ENCODE measurements at regions not wholly inside any gene's neighbourhood (a gene's known extent, or its start where the extent isn't known, plus 50 kb on each side); places are given as distances from the start of the nearest gene placed in this dataset.
"Not testable (repeated sequence)": the region's sequence is repeated elsewhere in the genome, so short reads cannot be mapped to it uniquely, and the experiment has no call there.

DNA sequence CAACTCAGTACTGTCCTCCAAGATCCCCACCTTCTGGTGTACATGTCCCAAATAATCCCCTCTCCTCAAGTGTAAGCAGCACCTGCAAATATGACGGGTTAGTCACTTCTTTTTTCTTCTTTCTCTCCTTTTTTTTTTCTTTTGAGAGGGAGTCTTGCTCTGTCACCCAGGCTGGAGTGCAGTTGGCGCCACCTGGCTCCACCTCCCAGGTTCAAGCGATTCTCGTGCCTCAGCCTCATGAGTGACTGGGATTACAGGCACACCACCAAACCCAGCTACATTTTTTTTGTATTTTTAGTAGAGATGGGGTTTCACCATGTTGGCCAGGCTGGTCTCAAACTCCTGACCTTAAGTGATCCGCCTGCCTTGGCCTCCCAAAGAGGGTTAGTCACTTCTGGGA lies 123.8 kb upstream of the PALS2 start:
- H3K4me1 Mint-ChIP-seq; H3K27me3 Mint-ChIP-seq; POLR2A ChIA-PET; H3K36me3 Mint-ChIP-seq (ENCODE audit: low read depth); DNase-seq; H3K27ac Mint-ChIP-seq; CTCF ChIA-PET; H3K9me3 Mint-ChIP-seq; H3K4me3 Mint-ChIP-seq: not testable (repeated sequence)

DNA sequence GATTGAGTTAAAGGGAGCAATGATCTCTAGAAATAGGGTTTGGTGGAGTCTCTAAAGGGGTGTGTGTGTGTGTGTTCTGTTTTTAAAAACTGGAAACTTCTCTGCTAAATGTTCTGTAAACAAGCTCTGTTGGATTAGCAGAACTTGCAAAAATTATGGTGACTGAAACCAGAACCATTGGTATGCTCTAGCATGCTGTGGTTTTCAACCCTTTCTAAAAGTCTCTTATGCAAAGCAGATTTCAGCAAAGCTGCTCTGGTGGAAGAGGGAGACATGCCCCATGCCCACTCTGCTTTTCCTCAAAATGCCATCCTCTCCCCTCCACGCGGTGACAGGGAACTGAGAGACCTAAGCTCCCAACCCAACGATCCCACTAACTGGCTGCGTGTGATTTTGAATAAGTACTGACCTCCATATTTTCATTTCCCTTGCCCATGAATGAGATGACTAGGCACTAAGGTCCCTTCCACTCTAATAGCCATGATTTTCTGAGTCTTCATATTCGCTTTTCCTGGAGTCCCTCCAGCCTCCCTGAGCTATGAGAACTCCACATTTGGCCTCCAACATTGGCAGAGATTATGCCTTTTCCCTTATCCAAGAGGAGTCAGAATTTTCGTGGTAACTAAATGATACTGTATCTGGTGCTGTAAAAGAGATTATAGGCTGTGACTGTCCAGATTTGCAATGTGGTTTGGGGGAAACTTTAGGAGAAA lies 117.3 kb upstream of the PALS2 start:
- H3K9me3 Mint-ChIP-seq: no peaks in the 10 kb centered on the region

DNA sequence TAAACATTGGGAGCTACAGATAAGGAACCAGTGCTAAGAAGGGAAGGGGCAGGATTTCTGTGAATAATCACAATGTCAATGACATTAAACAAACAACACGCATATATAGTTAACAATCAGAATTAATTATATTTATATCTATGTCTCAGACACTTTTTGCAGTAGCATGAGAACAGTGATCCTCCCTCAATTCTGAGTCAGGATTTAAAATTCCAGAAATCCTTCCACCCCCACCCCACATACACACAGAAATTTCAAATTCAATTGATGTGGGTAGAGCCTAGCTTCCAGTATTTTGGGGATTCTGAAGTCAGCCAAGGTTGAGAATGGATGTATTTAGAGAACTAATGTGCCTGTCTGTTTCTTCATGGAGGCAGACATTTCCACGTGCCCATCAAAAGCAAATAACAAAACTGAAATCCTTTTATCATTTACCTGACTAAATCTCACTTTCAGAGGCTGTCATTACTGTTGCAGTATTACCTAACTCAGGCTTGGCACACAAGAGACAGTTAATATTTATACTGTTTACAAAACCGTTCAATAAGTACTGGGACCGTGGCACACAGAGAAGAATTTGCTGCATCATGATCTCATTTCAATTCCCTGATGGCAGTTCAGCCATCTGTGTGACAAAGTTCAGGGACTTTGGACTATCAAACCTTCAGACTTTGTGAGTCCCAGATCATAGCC lies 116.6 kb upstream of the PALS2 start:
- ChIA-PET CTCF (interaction anchor here (0.9 kb wide), 1 partner anchor 48 kb away, joined by 3 read pairs; no protein-coding TSS in a partner anchor), POLR2A (no interaction called here)
- Mint-ChIP-seq H3K27me3 (peaks cover 9% of the 10 kb centered on the region), H3K27ac (no peak overlapping the region), H3K9me3 (no peaks in the 10 kb centered on the region), H3K36me3 (ENCODE audit: low read depth) (no peaks in the 10 kb centered on the region), H3K4me1 (no peaks in the 10 kb centered on the region), H3K4me3 (no peak overlapping the region)
- DNase-seq: no peak

More for the DNA sequence above, 117.3 kb upstream of the PALS2 start:
- ChIA-PET POLR2A (no interaction called here), CTCF (interaction anchor here (0.9 kb wide), 1 partner anchor 47 kb away, joined by 3 read pairs; no protein-coding TSS in a partner anchor)
- H3K27ac Mint-ChIP-seq: no peak overlapping the region
- DNase-seq: no peak
- no peak overlapping the region for H3K4me3 Mint-ChIP-seq
- H3K36me3 Mint-ChIP-seq (ENCODE audit: low read depth): no peaks in the 10 kb centered on the region
- H3K27me3 Mint-ChIP-seq: peaks cover 9% of the 10 kb centered on the region
- H3K4me1 Mint-ChIP-seq: no peaks in the 10 kb centered on the region

DNA sequence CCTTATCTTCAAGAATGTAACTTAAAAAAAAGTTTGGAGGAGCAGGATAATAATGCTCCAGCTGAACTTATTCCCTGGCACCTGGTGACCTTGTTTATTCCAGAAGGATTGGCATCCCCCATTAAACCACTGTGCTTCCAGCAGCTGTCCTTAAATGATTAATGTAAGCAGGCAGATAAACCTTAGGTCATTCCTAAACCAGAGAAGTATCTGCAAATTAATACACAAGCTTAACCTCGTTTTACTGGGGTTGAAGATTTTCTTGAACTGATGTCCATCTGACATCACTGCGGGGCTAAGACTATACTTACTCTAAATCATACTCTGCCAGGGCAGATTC lies 116.1 kb upstream of the PALS2 start:
- H3K4me3 Mint-ChIP-seq: no peak overlapping the region
- CTCF ChIA-PET: no interaction called here
- no peak for DNase-seq
- H3K9me3 Mint-ChIP-seq: no peaks in the 10 kb centered on the region
- POLR2A ChIA-PET: no interaction called here
- H3K27me3 Mint-ChIP-seq: peaks cover 11% of the 10 kb centered on the region
- no peaks in the 10 kb centered on the region for H3K4me1 Mint-ChIP-seq
- H3K36me3 Mint-ChIP-seq (ENCODE audit: low read depth): no peaks in the 10 kb centered on the region
- H3K27ac Mint-ChIP-seq: no peak overlapping the region

DNA sequence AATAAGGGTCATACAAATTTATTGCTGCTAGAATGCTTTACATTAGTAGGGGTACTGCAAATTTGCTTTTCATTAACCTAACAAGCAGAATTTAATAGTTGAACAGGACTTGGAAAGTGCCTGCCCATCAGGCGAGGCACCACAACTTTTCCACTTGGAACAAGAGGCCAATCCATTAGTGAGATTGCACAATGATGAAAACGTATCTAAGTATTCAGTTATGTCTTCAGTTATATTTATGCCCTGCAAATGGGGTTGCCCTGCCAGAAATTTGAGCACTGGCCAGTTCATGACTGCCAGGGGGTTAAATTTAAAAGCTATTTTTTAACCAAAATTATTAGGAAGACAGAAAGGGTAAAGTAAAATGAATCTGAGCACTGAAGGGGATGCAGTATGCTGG lies 111.1 kb upstream of the PALS2 start:
- Mint-ChIP-seq H3K4me1 (no peaks in the 10 kb centered on the region), H3K27ac (no peak overlapping the region)
- POLR2A ChIA-PET: no interaction called here

DNA sequence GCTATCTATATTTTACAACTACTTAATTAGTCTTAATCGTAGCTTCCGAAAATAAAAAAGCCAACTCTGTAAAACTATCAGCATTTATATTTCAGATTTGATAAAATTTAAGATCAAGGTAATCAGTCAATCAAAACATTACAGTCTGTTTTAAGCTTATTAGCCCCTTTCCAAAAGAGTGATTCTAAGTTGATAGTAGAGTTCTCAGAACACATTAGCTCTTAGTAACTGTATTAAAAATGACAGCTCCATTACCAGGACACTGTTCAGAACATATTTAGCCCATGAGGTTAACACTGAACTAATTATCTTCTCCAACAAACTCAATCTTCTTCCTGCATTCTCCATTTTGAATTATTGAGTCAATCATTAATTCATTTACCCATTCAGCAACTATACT lies 110.3 kb upstream of the PALS2 start:
- Mint-ChIP-seq H3K9me3 (no peaks in the 10 kb centered on the region), H3K27ac (no peak overlapping the region), H3K4me1 (no peaks in the 10 kb centered on the region), H3K27me3 (peaks cover 6% of the 10 kb centered on the region), H3K36me3 (ENCODE audit: low read depth) (no peaks in the 10 kb centered on the region), H3K4me3 (no peak overlapping the region)
- DNase-seq: no peak
- ChIA-PET CTCF (no interaction called here), POLR2A (no interaction called here)

More for the DNA sequence above, 111.1 kb upstream of the PALS2 start:
- peaks cover 6% of the 10 kb centered on the region for H3K27me3 Mint-ChIP-seq
- DNase-seq: no peak
- H3K4me3 Mint-ChIP-seq: no peak overlapping the region
- H3K9me3 Mint-ChIP-seq: no peaks in the 10 kb centered on the region
- H3K36me3 Mint-ChIP-seq (ENCODE audit: low read depth): no peaks in the 10 kb centered on the region
- CTCF ChIA-PET: no interaction called here

DNA sequence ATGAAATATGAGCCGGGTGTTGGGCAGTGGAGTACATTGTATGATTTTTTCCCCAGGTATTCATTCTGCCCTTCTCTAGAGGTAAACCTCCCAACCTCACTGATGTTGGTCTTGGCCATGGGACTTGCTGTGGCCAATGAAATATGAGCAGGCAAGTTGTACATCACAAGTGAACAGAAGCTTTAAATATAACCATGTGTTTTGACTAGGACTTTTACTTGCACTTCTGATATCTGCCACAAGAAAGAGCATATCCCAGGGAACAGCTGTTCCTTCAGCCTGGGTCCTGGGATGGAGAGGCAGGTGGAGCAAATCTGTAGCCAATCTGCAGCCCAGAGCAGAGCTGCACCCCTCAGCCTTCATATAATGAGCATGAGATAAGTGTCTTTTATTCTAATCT lies 109.8 kb upstream of the PALS2 start:
- POLR2A ChIA-PET: no interaction called here

DNA sequence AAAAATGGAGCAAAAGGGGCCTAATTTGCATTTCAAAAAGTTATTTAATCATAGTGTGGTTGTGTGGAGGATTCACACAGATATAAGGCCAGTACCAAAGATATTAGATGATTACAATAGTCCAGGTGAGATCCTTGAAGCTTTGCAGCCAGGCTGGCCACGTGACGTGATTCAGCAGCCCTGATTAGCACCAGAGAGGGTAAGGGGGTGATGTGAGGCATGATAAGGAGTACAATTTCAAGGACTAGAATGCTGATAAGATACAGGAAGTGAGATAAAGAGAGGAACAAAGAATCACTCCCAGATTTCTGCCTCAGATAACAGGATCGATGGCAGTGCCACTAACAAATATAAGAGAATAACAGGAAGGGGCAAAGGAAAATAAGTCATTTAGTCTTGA lies 108.4 kb upstream of the PALS2 start:
- no peak for DNase-seq
- H3K36me3 Mint-ChIP-seq (ENCODE audit: low read depth): no peaks in the 10 kb centered on the region
- no peaks in the 10 kb centered on the region for H3K4me1 Mint-ChIP-seq

More for the DNA sequence above, 109.8 kb upstream of the PALS2 start:
- Mint-ChIP-seq H3K36me3 (ENCODE audit: low read depth) (no peaks in the 10 kb centered on the region), H3K27me3 (peaks cover 6% of the 10 kb centered on the region), H3K4me1 (no peaks in the 10 kb centered on the region), H3K4me3 (no peak overlapping the region), H3K27ac (no peak overlapping the region), H3K9me3 (no peaks in the 10 kb centered on the region)
- no peak for DNase-seq
- CTCF ChIA-PET: no interaction called here

DNA sequence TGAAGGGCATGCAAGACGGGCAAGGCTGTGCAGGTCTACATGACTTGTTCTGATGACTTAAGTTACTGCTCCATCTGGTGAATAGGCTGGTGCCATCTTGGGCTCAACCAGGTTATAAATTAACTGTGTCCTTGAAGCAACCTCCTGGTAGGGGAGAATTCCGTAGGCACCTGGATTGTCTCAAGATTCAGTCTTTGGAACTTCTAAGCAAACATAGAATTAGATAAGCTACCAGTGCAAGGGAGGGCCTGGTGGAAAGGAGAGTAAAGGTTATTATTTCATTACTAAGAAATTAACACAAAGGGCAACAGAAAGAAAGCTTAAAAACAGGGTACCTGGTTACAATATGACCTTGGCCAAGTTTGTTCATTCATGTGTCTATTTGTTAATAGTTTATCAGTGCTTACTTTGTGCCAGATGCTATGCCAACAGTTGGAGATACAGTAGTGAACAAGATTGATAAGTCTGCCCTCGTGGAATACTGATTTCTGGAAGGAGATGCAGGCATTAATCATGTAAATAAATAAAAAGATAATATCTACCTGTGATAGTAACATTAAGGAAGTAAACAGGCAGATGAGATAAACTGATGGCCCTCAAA lies 107.0 kb upstream of the PALS2 start:
- DNase-seq: no peak
- Mint-ChIP-seq H3K27ac (no peak overlapping the region), H3K4me3 (no peak overlapping the region), H3K36me3 (ENCODE audit: low read depth) (no peaks in the 10 kb centered on the region), H3K9me3 (no peaks in the 10 kb centered on the region), H3K27me3 (peaks cover 2% of the 10 kb centered on the region), H3K4me1 (no peaks in the 10 kb centered on the region)
- ChIA-PET POLR2A (no interaction called here), CTCF (no interaction called here)

More for the DNA sequence above, 108.4 kb upstream of the PALS2 start:
- H3K27me3 Mint-ChIP-seq: peaks cover 5% of the 10 kb centered on the region
- H3K27ac Mint-ChIP-seq: no peak overlapping the region
- CTCF ChIA-PET: no interaction called here
- no peak overlapping the region for H3K4me3 Mint-ChIP-seq
- POLR2A ChIA-PET: no interaction called here
- H3K9me3 Mint-ChIP-seq: no peaks in the 10 kb centered on the region

DNA sequence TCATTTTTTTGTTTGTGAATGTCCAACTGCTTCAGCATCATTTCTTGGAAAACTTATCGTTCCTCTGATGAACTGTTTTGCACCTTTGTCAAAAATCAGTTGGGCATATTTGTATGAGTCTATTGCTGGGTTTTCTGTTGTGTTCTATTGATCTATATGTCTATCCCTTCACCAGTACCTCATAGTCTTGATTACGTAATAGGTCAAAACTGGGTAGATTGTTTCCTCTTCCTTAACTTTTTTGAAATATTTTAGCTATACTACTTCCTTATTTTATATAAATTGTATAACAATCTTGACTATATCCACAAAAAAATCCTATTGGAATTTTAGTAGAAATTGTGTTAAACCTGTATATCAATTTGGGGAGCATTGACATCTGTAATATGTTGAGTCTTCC lies 104.1 kb upstream of the PALS2 start:
- H3K4me1 Mint-ChIP-seq: no peaks in the 10 kb centered on the region
- H3K9me3 Mint-ChIP-seq: no peaks in the 10 kb centered on the region
- no peaks in the 10 kb centered on the region for H3K27me3 Mint-ChIP-seq
- no peak for DNase-seq
- no peak overlapping the region for H3K27ac Mint-ChIP-seq
- no peaks in the 10 kb centered on the region for H3K36me3 Mint-ChIP-seq (ENCODE audit: low read depth)
- CTCF ChIA-PET: interaction anchor here (1.2 kb wide), 1 partner anchor 13 kb away, joined by 3 read pairs; no protein-coding TSS in a partner anchor
- POLR2A ChIA-PET: no interaction called here
- no peak overlapping the region for H3K4me3 Mint-ChIP-seq

DNA sequence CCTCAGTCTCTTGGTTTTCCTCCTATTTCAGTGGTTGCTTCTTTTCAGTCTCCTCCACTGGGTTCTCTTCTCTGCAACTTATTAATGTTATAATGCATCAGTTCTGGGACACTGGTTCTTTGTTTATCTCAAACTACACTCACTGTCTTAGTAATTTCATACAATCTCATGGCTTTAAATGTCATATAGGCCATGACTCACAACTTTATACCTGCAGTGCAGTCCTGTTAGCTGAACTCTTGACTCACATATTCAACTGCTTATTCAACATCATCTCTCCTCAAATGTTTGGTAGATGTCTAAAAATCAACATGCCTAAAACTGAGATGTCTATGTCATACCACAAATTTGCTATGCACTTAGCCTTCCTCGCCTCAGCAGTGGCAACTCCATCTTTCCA lies 101.2 kb upstream of the PALS2 start:
- Mint-ChIP-seq H3K27ac (no peak overlapping the region), H3K27me3 (no peaks in the 10 kb centered on the region), H3K4me3 (no peak overlapping the region), H3K9me3 (no peaks in the 10 kb centered on the region), H3K36me3 (ENCODE audit: low read depth) (no peaks in the 10 kb centered on the region), H3K4me1 (peaks cover 4% of the 10 kb centered on the region)
- CTCF ChIA-PET: no interaction called here
- DNase-seq: no peak
- POLR2A ChIA-PET: no interaction called here

DNA sequence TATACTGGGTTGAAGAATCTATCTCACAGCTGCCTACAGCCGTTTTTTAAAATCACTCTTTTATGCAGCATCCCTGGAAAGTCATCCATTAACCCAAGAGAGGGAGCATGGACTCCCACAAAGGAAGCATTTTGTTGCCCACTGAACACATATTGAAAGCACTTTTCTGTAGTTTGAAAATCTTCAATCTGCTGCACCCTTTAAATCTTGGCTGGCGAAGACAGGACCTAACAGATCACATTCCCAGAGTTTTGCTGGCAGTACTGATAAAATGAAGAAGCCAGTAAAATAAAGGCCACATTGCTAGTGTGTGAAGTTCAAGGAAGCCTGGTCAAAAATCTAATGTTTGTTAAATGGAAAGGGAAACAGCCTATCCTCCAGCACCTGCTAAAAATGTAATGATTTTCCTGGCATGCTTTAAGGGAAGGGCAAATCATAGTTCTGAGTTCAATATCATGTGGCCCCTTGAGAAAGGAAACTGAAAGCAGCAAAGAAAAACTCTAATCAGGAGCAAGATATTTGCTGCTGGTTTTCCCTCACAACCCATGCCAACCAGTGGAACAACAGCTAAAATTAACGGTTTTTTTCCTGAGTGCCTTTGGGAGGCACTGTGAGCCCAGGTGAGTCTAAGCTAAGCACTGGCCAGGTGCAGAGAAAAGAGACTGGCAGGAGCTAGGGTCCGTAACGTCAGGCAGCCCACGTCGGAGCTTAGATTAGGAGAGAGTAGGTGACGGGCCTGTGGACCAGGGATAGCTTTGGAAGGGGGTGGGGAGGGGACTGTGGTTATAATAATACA lies 97.9 kb upstream of the PALS2 start:
- ChIA-PET POLR2A (no interaction called here), CTCF (no interaction called here)
- H3K36me3 Mint-ChIP-seq (ENCODE audit: low read depth): no peaks in the 10 kb centered on the region
- H3K4me3 Mint-ChIP-seq: no peak overlapping the region
- DNase-seq: no peak
- no peaks in the 10 kb centered on the region for H3K27me3 Mint-ChIP-seq
- H3K9me3 Mint-ChIP-seq: no peaks in the 10 kb centered on the region
- H3K27ac Mint-ChIP-seq: no peak overlapping the region
- H3K4me1 Mint-ChIP-seq: peaks cover 4% of the 10 kb centered on the region

DNA sequence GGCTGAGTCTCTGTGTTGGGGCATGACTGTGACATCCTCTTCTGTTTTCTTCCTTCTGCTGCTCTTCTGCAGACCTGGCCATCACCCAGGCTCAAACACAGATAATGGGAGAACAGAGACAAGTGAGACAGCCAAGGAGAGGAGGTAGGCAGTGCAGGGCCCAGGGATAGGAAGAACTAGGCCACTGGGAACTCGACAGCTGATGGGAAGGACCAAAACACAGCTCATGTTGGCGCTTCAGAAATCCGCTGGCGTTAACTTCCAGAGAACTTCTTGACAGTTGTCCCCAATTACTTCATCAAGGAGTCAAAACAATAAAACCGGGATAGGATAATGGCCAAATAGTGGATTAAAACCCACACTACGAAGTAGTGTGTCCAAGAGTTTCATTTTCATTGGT lies 97.0 kb upstream of the PALS2 start:
- no peak for DNase-seq
- ChIA-PET POLR2A (no interaction called here), CTCF (no interaction called here)
- Mint-ChIP-seq H3K27me3 (no peaks in the 10 kb centered on the region), H3K4me3 (no peak overlapping the region), H3K4me1 (peaks cover 4% of the 10 kb centered on the region), H3K36me3 (ENCODE audit: low read depth) (no peaks in the 10 kb centered on the region), H3K9me3 (no peaks in the 10 kb centered on the region), H3K27ac (no peak overlapping the region)

All from activated CD4-positive, alpha-beta T cell treated with anti-CD3 and anti-CD28 coated beads, Interleukin-2, amount 10 ng/mL, durations not matched to agents 7 days and 5 days (primary cell).